IMR-90 (cell line): ENCODE measurements at regions not wholly inside any gene's neighbourhood (a gene's known extent, or its start where the extent isn't known, plus 50 kb on each side); places are given as distances from the start of the nearest gene placed in this dataset.

Experiments used
- ATAC-seq: fragments of 200-7000 bp; cut with Tn5 transposase; 2 replicates; pipeline ENCODE4 v1.9.1; 2020; ENCODE audit warnings: low read depth, mild to moderate bottlenecking, moderate library complexity
- BruUV-seq: library from RNA; stranded (reverse); fragments of 400-500 nt; replicated peaks from 2 replicates; lab custom pipeline; 2021; lab: Mats Ljungman, UMichigan
- CTCF ChIA-PET: fragments of 300-600 bp; formaldehyde crosslinking; extraction: SDS; loops from one replicate; lab custom pipeline; 2021; ENCODE audit warnings: antibody characterized with exemption; lab: Yijun Ruan, JAX
- POLR2A ChIA-PET: fragments of 300-600 bp; sonication (Branson Sonifier 250); formaldehyde crosslinking; loops from one replicate; lab custom pipeline; 2022; ENCODE audit warnings: antibody characterized with exemption; ENCODE audit not compliant: unreplicated experiment; lab: Charles Lee
- DNase-seq: peaks from one replicate; pipeline ENCODE4 v3.0.0; 2013
- H2AFZ ChIP-seq: replicated peaks from 2 replicates; pipeline ENCODE3; 2013; ENCODE audit warnings: low read length, mild to moderate bottlenecking; ENCODE audit not compliant: poor library complexity
- H2AK5ac ChIP-seq: 2 replicates; pipeline ENCODE4 v1.6.1; 2013; ENCODE audit warnings: low read depth, low read length, inconsistent platforms
- H2AK9ac ChIP-seq: replicated peaks from 2 replicates; pipeline ENCODE3; 2013; ENCODE audit warnings: mild to moderate bottlenecking, low read depth, low read length, moderate library complexity; ENCODE audit not compliant: poor library complexity
- H2BK120ac ChIP-seq: 2 replicates; pipeline ENCODE4 v1.6.1; 2013; ENCODE audit warnings: low read depth, low read length, inconsistent platforms
- H2BK15ac ChIP-seq: 3 replicates; pipeline ENCODE4 v1.6.1; 2013; ENCODE audit warnings: low read depth, low read length, inconsistent platforms
- H2BK20ac ChIP-seq: 2 replicates; pipeline ENCODE4 v1.6.1; 2013; ENCODE audit warnings: low read depth, mild to moderate bottlenecking, inconsistent platforms, low read length, moderate library complexity
- H2BK5ac ChIP-seq: 2 replicates; pipeline ENCODE4 v1.6.1; 2013; ENCODE audit warnings: mild to moderate bottlenecking, low read depth, low read length, inconsistent platforms; ENCODE audit not compliant: poor library complexity, severe bottlenecking
- H3K14ac ChIP-seq: replicated peaks from 2 replicates; pipeline ENCODE4 v1.6.1; 2013; ENCODE audit warnings: low read depth, low read length, inconsistent platforms
- H3K18ac ChIP-seq: 2 replicates; pipeline ENCODE4 v1.6.1; 2013; ENCODE audit warnings: low read depth, low read length, control low read depth
- H3K23ac ChIP-seq: 2 replicates; pipeline ENCODE4 v1.6.1; 2013; ENCODE audit warnings: low read depth, low read length, inconsistent platforms
- H3K27ac ChIP-seq: 2 replicates; pipeline ENCODE4 v1.5.1; 2013; ENCODE audit warnings: mild to moderate bottlenecking, control low read depth, low read length; ENCODE audit not compliant: insufficient read depth
- H3K27me3 ChIP-seq: 2 replicates; pipeline ENCODE4 v1.6.1; 2013; ENCODE audit warnings: low read length; ENCODE audit not compliant: control insufficient read depth, insufficient read depth
- H3K36me3 ChIP-seq: 2 replicates; pipeline ENCODE4 v1.6.1; 2013; ENCODE audit warnings: low read length, mixed read lengths; ENCODE audit not compliant: control insufficient read depth, insufficient read depth
- H3K4ac ChIP-seq: 2 replicates; pipeline ENCODE4 v1.6.1; 2013; ENCODE audit warnings: low read depth, low read length, inconsistent platforms
- H3K4me1 ChIP-seq: 2 replicates; pipeline ENCODE4 v1.6.1; 2013; ENCODE audit warnings: low read length, mixed read lengths; ENCODE audit not compliant: control insufficient read depth, insufficient read depth
- H3K4me2 ChIP-seq: 2 replicates; pipeline ENCODE4 v1.6.1; 2013; ENCODE audit warnings: low read depth, mild to moderate bottlenecking, control low read depth, low read length, moderate library complexity
- H3K4me3 ChIP-seq: 2 replicates; pipeline ENCODE4 v1.5.1; 2013; ENCODE audit warnings: low read depth, mild to moderate bottlenecking, control low read depth, low read length, moderate library complexity; ENCODE audit not compliant: insufficient read depth
- H3K56ac ChIP-seq: 2 replicates; pipeline ENCODE4 v1.6.1; 2013; ENCODE audit warnings: low read length, inconsistent platforms; ENCODE audit not compliant: insufficient read depth; ENCODE audit errors: extremely low read depth
- H3K79me1 ChIP-seq, 2 experiments: 2 replicates each; pipeline ENCODE4 v1.6.1; 2013; ENCODE audit warnings: low read length in 2 of 2, inconsistent platforms in 1 of 2, low read depth in 1 of 2
- H3K9ac ChIP-seq: 2 replicates; pipeline ENCODE4 v1.6.1; 2013; ENCODE audit warnings: low read depth, low read length, control low read depth
- H3K9me1 ChIP-seq: 2 replicates; pipeline ENCODE4 v1.6.1; 2013; ENCODE audit warnings: low read length, inconsistent platforms; ENCODE audit not compliant: insufficient read depth
- H3K9me3 ChIP-seq: 2 replicates; pipeline ENCODE4 v1.6.1; 2013; ENCODE audit warnings: low read length; ENCODE audit not compliant: control insufficient read depth, insufficient read depth
- H4K20me1 ChIP-seq: 2 replicates; pipeline ENCODE4 v1.6.1; 2013; ENCODE audit warnings: low read length, inconsistent platforms; ENCODE audit not compliant: insufficient read depth
- H4K5ac ChIP-seq: 2 replicates; pipeline ENCODE4 v1.6.1; 2013; ENCODE audit warnings: mild to moderate bottlenecking, low read depth, low read length, control low read depth
- H4K8ac ChIP-seq, 2 experiments: 2 replicates each; pipeline ENCODE4 v1.6.1; 2013; ENCODE audit warnings: low read depth in 2 of 2, low read length in 2 of 2, control low read depth in 1 of 2, inconsistent platforms in 1 of 2
- H4K91ac ChIP-seq: 2 replicates; pipeline ENCODE4 v1.6.1; 2013; ENCODE audit warnings: low read depth, low read length, inconsistent platforms; ENCODE audit not compliant: insufficient read depth
- BHLHE40 ChIP-seq: fragments of 150-350 bp; IDR thresholded peaks from 2 replicates; pipeline ENCODE4 v1.6.1; 2016; ENCODE audit warnings: mild to moderate bottlenecking, low read depth, low read length
- CEBPB ChIP-seq: IDR thresholded peaks from 2 replicates; pipeline ENCODE4 v1.6.1; 2012; ENCODE audit warnings: low read depth, low read length, improper control_type of control experiment
- CHD1 ChIP-seq: IDR thresholded peaks from 2 replicates; pipeline ENCODE4 v1.6.1; 2012; ENCODE audit warnings: low read depth, low read length, improper control_type of control experiment
- FOS ChIP-seq: fragments of 150-350 bp; IDR thresholded peaks from 2 replicates; pipeline ENCODE4 v1.6.1; 2016; ENCODE audit warnings: low read depth, low read length
- MAFK ChIP-seq: IDR thresholded peaks from 2 replicates; pipeline ENCODE4 v1.6.1; 2012; ENCODE audit warnings: low read depth, low read length, improper control_type of control experiment
- MAZ ChIP-seq: IDR thresholded peaks from 2 replicates; pipeline ENCODE4 v1.6.1; 2012; ENCODE audit warnings: low read depth, mild to moderate bottlenecking, low read length, improper control_type of control experiment, moderate library complexity, borderline replicate concordance
- MXI1 ChIP-seq: IDR thresholded peaks from 2 replicates; pipeline ENCODE4 v1.6.1; 2012; ENCODE audit warnings: low read depth, mild to moderate bottlenecking, low read length, moderate library complexity, borderline replicate concordance
- NFE2L2 ChIP-seq: fragments of 150-350 bp; IDR thresholded peaks from 2 replicates; pipeline ENCODE4 v1.6.1; 2016; ENCODE audit warnings: low read depth, mild to moderate bottlenecking, low read length
- POLR2A ChIP-seq: IDR thresholded peaks from 2 replicates; pipeline ENCODE4 v1.6.1; 2012; ENCODE audit warnings: mild to moderate bottlenecking, low read depth, low read length
- RAD21 ChIP-seq: IDR thresholded peaks from 2 replicates; pipeline ENCODE4 v1.6.1; 2012; ENCODE audit warnings: low read length, improper control_type of control experiment
- RCOR1 ChIP-seq: IDR thresholded peaks from 2 replicates; pipeline ENCODE4 v1.6.1; 2012; ENCODE audit warnings: mild to moderate bottlenecking, low read length, improper control_type of control experiment; ENCODE audit not compliant: insufficient replicate concordance
- RFX5 ChIP-seq: IDR thresholded peaks from 2 replicates; pipeline ENCODE4 v1.8.0; 2012; ENCODE audit warnings: low read depth, mild to moderate bottlenecking, low read length, moderate library complexity
- SMC3 ChIP-seq: fragments of 150-350 bp; IDR thresholded peaks from 2 replicates; pipeline ENCODE4 v1.6.1; 2016; ENCODE audit warnings: low read depth, mild to moderate bottlenecking, antibody characterized with exemption, low read length, moderate library complexity
- WGBS, 2 experiments: methylation state at CpG; one replicate each; pipeline versions ENCODE4 v1.1.5 to v1.1.7; 2013; ENCODE audit warnings: missing lambda C conversion rate in 2 of 2; ENCODE audit not compliant: insufficient read length in 1 of 2; ENCODE audit errors: extremely low coverage in 2 of 2; 5-methylcytosine and 5-hydroxymethylcytosine counted together
- dilution Hi-C: fragments of 300-500 bp; cut with HindIII; formaldehyde crosslinking; loops from one replicate; pipeline ENCODE4 v1.14.3; 2018; ENCODE audit warnings: low sequenced_read_pairs; ENCODE audit not compliant: unreplicated experiment
- in situ Hi-C: fragments of 300-500 bp; cut with MboI; formaldehyde crosslinking; loops from 3 replicates; pipeline ENCODE4 v1.14.3; 2019; ENCODE audit warnings: low sequenced_read_pairs, inconsistent platforms, mixed read lengths
- intact Hi-C: fragments of 100-400 bp; cut with micrococcal nuclease; formaldehyde crosslinking; loops from 2 replicates; pipeline ENCODE4 v1.10.0; 2022
- TF ChIP-seq, protein P1 (sequence below): fragments of 150-350 bp; IDR thresholded peaks from 2 replicates; pipeline ENCODE4 v1.6.1; 2017; ENCODE audit warnings: mild to moderate bottlenecking, antibody characterized with exemption, low read length, low read depth
- TF ChIP-seq, protein P2 (sequence below): fragments of 150-350 bp; IDR thresholded peaks from 2 replicates; pipeline ENCODE4 v1.6.1; 2016; ENCODE audit warnings: low read depth, mild to moderate bottlenecking, low read length, moderate library complexity, borderline replicate concordance

DNA sequence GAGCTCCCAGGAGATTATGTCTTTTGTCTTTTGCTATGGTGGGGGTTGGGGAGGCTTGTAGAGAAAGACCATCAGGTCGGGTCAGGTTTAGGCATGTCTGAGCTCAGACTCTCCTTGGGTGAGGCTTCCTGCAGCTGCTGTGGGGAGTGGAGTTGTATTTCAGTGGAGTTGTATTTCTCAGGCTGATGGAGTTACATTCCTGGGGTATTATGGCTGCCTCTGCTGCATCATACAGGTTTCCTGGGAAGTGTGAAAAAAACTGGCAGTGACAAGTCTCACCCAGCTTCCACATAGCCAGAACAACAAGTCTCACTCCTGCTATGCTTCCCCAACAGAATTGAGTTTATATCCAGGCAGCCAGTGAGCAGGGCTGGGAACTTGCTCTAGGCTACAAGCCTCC lies 119.3 kb downstream of the VSIG4 start:
- Histone ChIP-seq H2AFZ (no peak overlapping the region), H3K36me3 (no peaks in the 10 kb centered on the region), H4K5ac (no peak overlapping the region), H2BK15ac (no peak overlapping the region), H2AK5ac (no peak overlapping the region), H3K27ac (no peak overlapping the region), H2BK5ac (no peak overlapping the region), H3K9me3 (no peaks in the 10 kb centered on the region), H3K79me1 (no peaks in the 10 kb centered on the region), H2AK9ac (no peak overlapping the region), H2BK120ac (no peak overlapping the region), H3K9me1 (no peaks in the 10 kb centered on the region), H2BK20ac (no peak overlapping the region), H3K27me3 (no peaks in the 10 kb centered on the region; the same call in 1 of the 2 replicates), H4K91ac (no peak overlapping the region), H3K14ac (no peak overlapping the region), H3K56ac (no peak overlapping the region), H3K4me1 (no peaks in the 10 kb centered on the region), H3K18ac (no peak overlapping the region), H3K4ac (no peak overlapping the region), H4K8ac (no peak overlapping the region), H3K23ac (no peak overlapping the region), H3K4me2 (no peak overlapping the region), H4K20me1 (no peaks in the 10 kb centered on the region), H3K9ac (no peak overlapping the region), H3K4me3 (no peak overlapping the region)
- intact Hi-C loops (no loop called here), dilution Hi-C loops (no loop called here), in situ Hi-C loops (no loop called here)
- ATAC-seq (no peak), DNase-seq (no peak)
- CTCF ChIA-PET, result no interaction called here
- TF ChIP-seq NFE2L2 (no peak), FOS (no peak), RAD21 (no peak), MAZ (no peak), BHLHE40 (no peak), POLR2A (no peak), CEBPB (no peak), CHD1 (no peak), MAFK (no peak), RFX5 (no peak), SMC3 (no peak), MXI1 (no peak), RCOR1 (no peak)
- TF ChIP-seq, protein P1, sequence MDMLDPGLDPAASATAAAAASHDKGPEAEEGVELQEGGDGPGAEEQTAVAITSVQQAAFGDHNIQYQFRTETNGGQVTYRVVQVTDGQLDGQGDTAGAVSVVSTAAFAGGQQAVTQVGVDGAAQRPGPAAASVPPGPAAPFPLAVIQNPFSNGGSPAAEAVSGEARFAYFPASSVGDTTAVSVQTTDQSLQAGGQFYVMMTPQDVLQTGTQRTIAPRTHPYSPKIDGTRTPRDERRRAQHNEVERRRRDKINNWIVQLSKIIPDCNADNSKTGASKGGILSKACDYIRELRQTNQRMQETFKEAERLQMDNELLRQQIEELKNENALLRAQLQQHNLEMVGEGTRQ, result no peak
- TF ChIP-seq, protein P2, sequence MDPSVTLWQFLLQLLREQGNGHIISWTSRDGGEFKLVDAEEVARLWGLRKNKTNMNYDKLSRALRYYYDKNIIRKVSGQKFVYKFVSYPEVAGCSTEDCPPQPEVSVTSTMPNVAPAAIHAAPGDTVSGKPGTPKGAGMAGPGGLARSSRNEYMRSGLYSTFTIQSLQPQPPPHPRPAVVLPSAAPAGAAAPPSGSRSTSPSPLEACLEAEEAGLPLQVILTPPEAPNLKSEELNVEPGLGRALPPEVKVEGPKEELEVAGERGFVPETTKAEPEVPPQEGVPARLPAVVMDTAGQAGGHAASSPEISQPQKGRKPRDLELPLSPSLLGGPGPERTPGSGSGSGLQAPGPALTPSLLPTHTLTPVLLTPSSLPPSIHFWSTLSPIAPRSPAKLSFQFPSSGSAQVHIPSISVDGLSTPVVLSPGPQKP, result no peak
- no TSS peak for BruUV-seq
- POLR2A ChIA-PET, result no interaction called here
- no CpG with 5 or more reads among the region's 1 CpG for WGBS, 2 experiments
